OCI-LY1 (cell line): ENCODE measurements at regions not wholly inside any gene's neighbourhood (a gene's known extent, or its start where the extent isn't known, plus 50 kb on each side); places are given as distances from the start of the nearest gene placed in this dataset.

Experiments used
- H2AFZ ChIP-seq: fragments of 200-600 bp; sonication (generic), shearing (Covaris generic); 2 replicates; pipeline ENCODE4 v1.6.0; 2014; ENCODE audit warnings: antibody characterized with exemption, mild to moderate bottlenecking, low read length
- H3F3A ChIP-seq: fragments of 200-600 bp; sonication (generic), shearing (Covaris generic); 2 replicates; pipeline ENCODE4 v1.6.0; 2014; ENCODE audit warnings: mild to moderate bottlenecking, antibody characterized with exemption, low read length, moderate library complexity; ENCODE audit not compliant: insufficient read depth
- H3K27ac ChIP-seq: fragments of 200-600 bp; sonication (generic); 2 replicates; pipeline ENCODE4 v1.5.1; 2014; ENCODE audit warnings: low read length, mixed run types, mild to moderate bottlenecking, low read depth; ENCODE audit not compliant: poor library complexity, severe bottlenecking
- H3K27me3 ChIP-seq: fragments of 200-600 bp; sonication (generic); 2 replicates; pipeline ENCODE4 v1.6.0; 2014; ENCODE audit warnings: antibody characterized with exemption, mild to moderate bottlenecking, low read length, moderate library complexity; ENCODE audit not compliant: insufficient read depth
- H3K36me3 ChIP-seq: fragments of 200-600 bp; sonication (generic); 2 replicates; pipeline ENCODE4 v1.6.1; 2014; ENCODE audit warnings: mild to moderate bottlenecking, antibody characterized with exemption, low read length, moderate library complexity, mixed read lengths; ENCODE audit not compliant: insufficient read depth
- H3K4me1 ChIP-seq: fragments of 200-600 bp; sonication (generic); 2 replicates; pipeline ENCODE4 v1.5.1; 2014; ENCODE audit warnings: mild to moderate bottlenecking, low read length, moderate library complexity; ENCODE audit not compliant: insufficient read depth, severe bottlenecking
- H3K4me2 ChIP-seq: fragments of 200-600 bp; sonication (generic), shearing (Covaris generic); 2 replicates; pipeline ENCODE4 v1.6.1; 2014; ENCODE audit warnings: low read length
- H3K4me3 ChIP-seq: fragments of 200-600 bp; sonication (generic); 2 replicates; pipeline ENCODE4 v1.5.1; 2014; ENCODE audit warnings: low read length, low read depth, mild to moderate bottlenecking, mixed read lengths; ENCODE audit not compliant: poor library complexity, severe bottlenecking
- H3K79me2 ChIP-seq: fragments of 200-600 bp; shearing (Covaris generic); 2 replicates; pipeline ENCODE4 v1.6.1; 2016; ENCODE audit warnings: mixed run types, low read length, mixed read lengths; ENCODE audit not compliant: insufficient read depth
- H3K9ac ChIP-seq: fragments of 200-600 bp; sonication (generic), shearing (Covaris generic); 2 replicates; pipeline ENCODE4 v1.6.1; 2014; ENCODE audit warnings: mild to moderate bottlenecking, low read length, mixed read lengths
- H3K9me2 ChIP-seq: fragments of 200-600 bp; sonication (generic), shearing (Covaris generic); 2 replicates; pipeline ENCODE4 v1.6.1; 2014; ENCODE audit warnings: low read depth, mild to moderate bottlenecking, low read length, mixed read lengths
- H3K9me3 ChIP-seq: fragments of 200-600 bp; shearing (Covaris generic); 2 replicates; pipeline ENCODE4 v1.6.1; 2014; ENCODE audit warnings: low read length, mixed read lengths
- H4K20me1 ChIP-seq: fragments of 200-600 bp; sonication (generic), shearing (Covaris generic); 2 replicates; pipeline ENCODE4 v1.6.0; 2016; ENCODE audit warnings: mild to moderate bottlenecking, low read length; ENCODE audit not compliant: insufficient read depth
- CTCF ChIP-seq: fragments of 200-600 bp; sonication (generic), shearing (Covaris generic); IDR thresholded peaks from 2 replicates; pipeline ENCODE4 v1.5.1; 2017; ENCODE audit warnings: mild to moderate bottlenecking, antibody characterized with exemption, low read length, moderate library complexity, mixed read lengths
- EZH2 ChIP-seq: fragments of 200-600 bp; sonication (generic), shearing (Covaris generic); IDR thresholded peaks from 2 replicates; pipeline ENCODE4 v1.8.0; 2017; ENCODE audit warnings: borderline replicate concordance, mixed run types, mild to moderate bottlenecking, antibody characterized with exemption, low read length, moderate library complexity, mixed read lengths

- no peaks in the 10 kb centered on the region for H4K20me1 ChIP-seq
- H3K27ac ChIP-seq, result no peak overlapping the region
- H3K27me3 ChIP-seq, result no peaks in the 10 kb centered on the region
- no peaks in the 10 kb centered on the region for H3K9me2 ChIP-seq
- no peaks in the 10 kb centered on the region for H3K36me3 ChIP-seq
- H3K4me3 ChIP-seq, result no peak overlapping the region
- no peak overlapping the region for H3K9ac ChIP-seq
- H3K4me2 ChIP-seq, result no peak overlapping the region
- H3F3A ChIP-seq, result no peaks in the 10 kb centered on the region
- TF ChIP-seq EZH2 (no peak), CTCF (no peak)
- H3K4me1 ChIP-seq, result no peaks in the 10 kb centered on the region
- H3K9me3 ChIP-seq, result no peaks in the 10 kb centered on the region
- no peaks in the 10 kb centered on the region for H3K79me2 ChIP-seq
- no peak overlapping the region for H2AFZ ChIP-seq
These were observed 120.3 kb downstream of the AXIN2 start for GRCh38 chr17:65441053-65441605.

- Histone ChIP-seq H3K9me3 (no peaks in the 10 kb centered on the region), H3K4me3 (no peak overlapping the region), H3K79me2 (no peaks in the 10 kb centered on the region), H3K4me2 (no peak overlapping the region), H3K27ac (no peak overlapping the region), H3F3A (no peaks in the 10 kb centered on the region), H3K4me1 (no peaks in the 10 kb centered on the region), H3K9ac (no peak overlapping the region), H4K20me1 (no peaks in the 10 kb centered on the region), H2AFZ (no peak overlapping the region), H3K27me3 (no peaks in the 10 kb centered on the region), H3K9me2 (no peaks in the 10 kb centered on the region), H3K36me3 (no peaks in the 10 kb centered on the region)
- TF ChIP-seq EZH2 (no peak), CTCF (no peak)
These were observed 122.6 kb downstream of the AXIN2 start for GRCh38 chr17:65438708-65439294.

- H4K20me1 ChIP-seq, result no peaks in the 10 kb centered on the region
- no peaks in the 10 kb centered on the region for H3K4me1 ChIP-seq
- H3K9me3 ChIP-seq, result no peaks in the 10 kb centered on the region
- H3K79me2 ChIP-seq, result no peaks in the 10 kb centered on the region
- no peaks in the 10 kb centered on the region for H3K9me2 ChIP-seq
- no peak overlapping the region for H3K4me2 ChIP-seq
- H3F3A ChIP-seq, result no peaks in the 10 kb centered on the region
- H3K27me3 ChIP-seq, result no peaks in the 10 kb centered on the region
- H3K36me3 ChIP-seq, result no peaks in the 10 kb centered on the region
- TF ChIP-seq EZH2 (no peak), CTCF (no peak)
- no peak overlapping the region for H3K27ac ChIP-seq
- H3K4me3 ChIP-seq, result no peak overlapping the region
- H3K9ac ChIP-seq, result no peak overlapping the region
- no peak overlapping the region for H2AFZ ChIP-seq
These were observed 123.3 kb downstream of the AXIN2 start for GRCh38 chr17:65438173-65438572.
